ENCODE measurements at regions not wholly inside any gene's neighbourhood (a gene's known extent, or its start where the extent isn't known, plus 50 kb on each side); places are given as distances from the start of the nearest gene placed in this dataset.

DNA sequence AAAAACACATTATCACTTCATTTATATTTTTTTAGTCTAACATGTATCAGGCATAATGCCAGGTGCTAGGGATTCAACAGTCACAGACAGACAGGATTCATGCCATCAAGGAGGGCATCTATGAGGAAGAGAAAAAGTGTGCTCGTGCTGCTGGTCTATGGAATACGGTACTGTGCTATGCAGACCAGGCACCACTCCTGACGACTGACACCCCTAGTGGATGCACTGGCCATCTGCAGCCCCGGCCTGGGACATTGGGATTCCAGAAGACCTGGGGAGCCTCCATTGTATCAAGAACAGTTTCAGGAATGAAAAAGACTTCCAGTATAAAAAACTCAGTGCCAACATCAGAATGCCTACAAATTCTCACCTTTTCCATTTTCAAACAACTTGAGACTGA, 94.0 kb downstream of the KLF12 start:
- no peak overlapping the region for H3K4me3 ChIP-seq (ENCODE audit: low read depth in 1 of 2, low read length in 2 of 2)
- H3K36me3 ChIP-seq (ENCODE audit: insufficient read depth, low read length) = no peaks in the 10 kb centered on the region
- H3K27me3 ChIP-seq (ENCODE audit: control insufficient read depth in 1 of 2, insufficient read depth in 2 of 2, low read length in 2 of 2) = no peaks in the 10 kb centered on the region
- no peak overlapping the region for H3K9ac ChIP-seq (ENCODE audit: low read length)
- H3K4me1 ChIP-seq (ENCODE audit: insufficient read depth, low read length) = no peaks in the 10 kb centered on the region
- H3K27ac ChIP-seq (ENCODE audit: low read depth, low read length) = no peak overlapping the region
- H3K9me3 ChIP-seq (ENCODE audit: low read length) = no peaks in the 10 kb centered on the region

DNA sequence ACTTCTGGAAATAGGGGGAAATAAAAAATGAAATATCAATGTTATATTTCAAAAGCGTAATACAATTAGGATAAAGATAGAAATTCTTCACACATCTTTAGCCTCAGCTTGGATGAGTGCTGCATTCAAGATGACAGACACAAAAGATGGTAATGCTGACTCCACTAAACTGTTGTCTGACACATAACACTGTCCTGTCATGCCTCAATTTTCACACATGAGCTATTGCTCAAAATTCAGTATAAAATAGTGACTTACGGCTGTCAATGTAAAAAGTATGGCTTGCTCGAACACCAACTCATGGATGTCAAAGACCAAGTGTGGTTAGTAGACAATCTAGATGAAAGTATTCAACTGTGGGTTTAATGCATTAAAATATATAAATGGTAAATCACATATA, 94.5 kb downstream of the KLF12 start:
- Histone ChIP-seq H3K4me1 (ENCODE audit: insufficient read depth, low read length) (no peaks in the 10 kb centered on the region), H3K27ac (ENCODE audit: low read depth, low read length) (no peak overlapping the region), H3K9me3 (ENCODE audit: low read length) (no peaks in the 10 kb centered on the region), H3K36me3 (ENCODE audit: insufficient read depth, low read length) (no peaks in the 10 kb centered on the region), H3K4me3 (ENCODE audit: low read depth in 1 of 2, low read length in 2 of 2) (no peak overlapping the region), H3K9ac (ENCODE audit: low read length) (no peak overlapping the region), H3K27me3 (ENCODE audit: control insufficient read depth in 1 of 2, insufficient read depth in 2 of 2, low read length in 2 of 2) (no peaks in the 10 kb centered on the region)

DNA sequence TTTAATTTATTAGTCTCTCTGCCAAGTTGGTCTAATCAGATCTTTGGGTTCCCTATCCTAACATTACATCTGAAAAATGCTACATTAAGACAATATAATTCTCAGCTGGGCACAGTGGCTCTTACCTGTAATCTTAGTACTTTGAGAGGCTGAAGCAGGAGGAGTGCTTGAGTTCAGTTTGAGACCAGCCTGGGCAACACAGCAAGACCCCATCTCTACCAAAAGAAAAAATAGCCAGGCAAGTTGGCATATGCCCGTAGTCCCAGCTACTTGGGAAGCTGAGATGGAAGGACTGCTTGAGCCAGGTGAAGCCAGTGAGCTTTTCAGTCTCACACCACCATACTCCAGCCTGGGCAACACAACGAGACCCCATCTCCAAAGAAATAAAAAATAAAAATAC, 95.0 kb downstream of the KLF12 start:
- Histone ChIP-seq H3K9ac (ENCODE audit: low read length) (no peak overlapping the region), H3K27me3 (ENCODE audit: control insufficient read depth in 1 of 2, insufficient read depth in 2 of 2, low read length in 2 of 2) (no peaks in the 10 kb centered on the region), H3K4me1 (ENCODE audit: insufficient read depth, low read length) (no peaks in the 10 kb centered on the region), H3K36me3 (ENCODE audit: insufficient read depth, low read length) (no peaks in the 10 kb centered on the region), H3K4me3 (ENCODE audit: low read depth in 1 of 2, low read length in 2 of 2) (no peak overlapping the region), H3K9me3 (ENCODE audit: low read length) (no peaks in the 10 kb centered on the region), H3K27ac (ENCODE audit: low read depth, low read length) (no peak overlapping the region)

DNA sequence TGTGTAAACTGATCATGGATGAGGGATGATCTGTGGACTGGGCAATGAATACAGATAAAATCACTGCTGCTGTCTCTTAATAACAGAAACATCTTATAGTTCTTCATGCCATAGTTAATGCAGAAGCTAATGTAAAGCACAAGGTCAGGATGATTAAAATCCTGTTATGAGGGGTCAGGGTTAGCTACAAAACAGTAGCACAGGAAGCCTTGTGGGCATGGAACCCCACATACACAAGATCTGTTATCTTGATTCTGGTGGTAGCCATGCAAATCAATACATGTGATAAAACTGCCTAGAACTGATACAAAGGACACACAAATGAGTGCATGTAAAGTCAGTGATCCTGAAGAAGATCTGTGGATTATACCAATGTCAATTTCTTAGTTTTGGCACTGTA, 96.4 kb downstream of the KLF12 start:
- H3K27me3 ChIP-seq (ENCODE audit: control insufficient read depth in 1 of 2, insufficient read depth in 2 of 2, low read length in 2 of 2) = no peaks in the 10 kb centered on the region
- no peaks in the 10 kb centered on the region for H3K36me3 ChIP-seq (ENCODE audit: insufficient read depth, low read length)
- no peak overlapping the region for H3K27ac ChIP-seq (ENCODE audit: low read depth, low read length)
- H3K9ac ChIP-seq (ENCODE audit: low read length) = no peak overlapping the region
- no peaks in the 10 kb centered on the region for H3K9me3 ChIP-seq (ENCODE audit: low read length)
- H3K4me3 ChIP-seq (ENCODE audit: low read depth in 1 of 2, low read length in 2 of 2) = no peak overlapping the region
- H3K4me1 ChIP-seq (ENCODE audit: insufficient read depth, low read length) = no peaks in the 10 kb centered on the region

DNA sequence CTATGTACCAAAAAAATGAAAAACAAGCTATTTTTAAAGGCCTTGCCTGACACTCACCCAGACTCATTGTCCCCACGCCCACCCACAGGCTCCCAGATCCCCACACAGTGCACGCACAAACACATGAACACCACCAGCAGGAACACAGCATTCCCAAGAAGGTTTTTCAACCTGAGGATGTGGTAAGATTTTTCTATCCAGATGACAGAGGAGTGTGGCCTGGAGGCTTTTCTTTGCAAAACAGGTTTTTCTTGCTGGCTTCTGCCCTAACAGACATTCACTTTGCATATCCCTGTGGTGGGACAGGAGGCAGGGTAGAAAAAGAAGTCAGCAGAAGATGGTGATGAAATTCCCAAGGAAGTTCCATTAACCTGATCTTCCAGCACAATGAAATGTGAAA, 97.8 kb downstream of the KLF12 start:
- Histone ChIP-seq H3K27ac (ENCODE audit: low read depth, low read length) (no peak overlapping the region), H3K9ac (ENCODE audit: low read length) (no peak overlapping the region)

DNA sequence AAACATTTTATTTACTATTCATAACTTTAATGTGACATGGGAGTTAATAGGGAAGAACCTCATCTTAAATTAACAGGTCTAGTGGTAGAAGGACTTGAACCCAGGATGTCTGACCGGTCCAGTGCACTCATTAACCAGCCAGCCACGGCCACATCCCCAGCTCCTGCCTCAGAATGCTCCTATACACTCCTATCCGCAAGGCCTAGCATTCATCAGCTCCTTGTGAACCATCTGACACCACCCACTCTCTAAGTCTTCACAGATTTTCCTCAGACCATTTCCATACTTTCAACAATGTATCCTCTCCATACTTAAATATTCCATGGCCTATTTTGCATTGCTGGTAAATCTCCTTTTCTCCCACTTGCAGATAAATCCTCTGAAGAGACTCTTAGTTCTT, 98.3 kb downstream of the KLF12 start:
- no peaks in the 10 kb centered on the region for H3K4me1 ChIP-seq (ENCODE audit: insufficient read depth, low read length)
- H3K36me3 ChIP-seq (ENCODE audit: insufficient read depth, low read length) = no peaks in the 10 kb centered on the region
- H3K9me3 ChIP-seq (ENCODE audit: low read length) = no peaks in the 10 kb centered on the region
- H3K27me3 ChIP-seq (ENCODE audit: control insufficient read depth in 1 of 2, insufficient read depth in 2 of 2, low read length in 2 of 2) = no peaks in the 10 kb centered on the region
- no peak overlapping the region for H3K4me3 ChIP-seq (ENCODE audit: low read depth in 1 of 2, low read length in 2 of 2)
- no peak overlapping the region for H3K9ac ChIP-seq (ENCODE audit: low read length)
- H3K27ac ChIP-seq (ENCODE audit: low read depth, low read length) = no peak overlapping the region

More for the DNA sequence above, 97.8 kb downstream of the KLF12 start:
- H3K36me3 ChIP-seq (ENCODE audit: insufficient read depth, low read length) = no peaks in the 10 kb centered on the region
- H3K4me1 ChIP-seq (ENCODE audit: insufficient read depth, low read length) = no peaks in the 10 kb centered on the region
- H3K9me3 ChIP-seq (ENCODE audit: low read length) = no peaks in the 10 kb centered on the region
- H3K27me3 ChIP-seq (ENCODE audit: control insufficient read depth in 1 of 2, insufficient read depth in 2 of 2, low read length in 2 of 2) = no peaks in the 10 kb centered on the region
- no peak overlapping the region for H3K4me3 ChIP-seq (ENCODE audit: low read depth in 1 of 2, low read length in 2 of 2)

DNA sequence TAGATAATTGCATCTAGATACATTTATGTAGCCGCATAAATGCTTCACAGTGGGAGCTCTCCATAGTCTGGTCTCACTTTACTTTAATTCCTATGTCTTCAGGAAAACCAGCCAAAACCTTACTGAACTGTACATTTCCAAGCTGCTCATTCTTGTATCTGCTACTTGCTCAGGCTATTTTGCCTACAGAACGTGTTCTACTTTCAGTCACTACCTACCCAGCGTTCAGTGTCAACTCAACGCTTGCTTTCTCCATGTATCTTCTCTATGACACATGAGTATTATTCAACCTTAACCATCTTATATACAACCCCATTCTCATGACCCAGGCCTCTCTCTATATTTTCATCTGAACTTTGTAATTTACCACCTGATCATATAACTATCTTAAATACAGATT, 101.9 kb downstream of the KLF12 start:
- Histone ChIP-seq H3K4me1 (ENCODE audit: insufficient read depth, low read length) (no peaks in the 10 kb centered on the region), H3K27me3 (ENCODE audit: control insufficient read depth in 1 of 2, insufficient read depth in 2 of 2, low read length in 2 of 2) (no peaks in the 10 kb centered on the region), H3K27ac (ENCODE audit: low read depth, low read length) (no peak overlapping the region), H3K9ac (ENCODE audit: low read length) (no peak overlapping the region), H3K9me3 (ENCODE audit: low read length) (no peaks in the 10 kb centered on the region), H3K4me3 (ENCODE audit: low read depth in 1 of 2, low read length in 2 of 2) (no peak overlapping the region), H3K36me3 (ENCODE audit: insufficient read depth, low read length) (no peaks in the 10 kb centered on the region)

DNA sequence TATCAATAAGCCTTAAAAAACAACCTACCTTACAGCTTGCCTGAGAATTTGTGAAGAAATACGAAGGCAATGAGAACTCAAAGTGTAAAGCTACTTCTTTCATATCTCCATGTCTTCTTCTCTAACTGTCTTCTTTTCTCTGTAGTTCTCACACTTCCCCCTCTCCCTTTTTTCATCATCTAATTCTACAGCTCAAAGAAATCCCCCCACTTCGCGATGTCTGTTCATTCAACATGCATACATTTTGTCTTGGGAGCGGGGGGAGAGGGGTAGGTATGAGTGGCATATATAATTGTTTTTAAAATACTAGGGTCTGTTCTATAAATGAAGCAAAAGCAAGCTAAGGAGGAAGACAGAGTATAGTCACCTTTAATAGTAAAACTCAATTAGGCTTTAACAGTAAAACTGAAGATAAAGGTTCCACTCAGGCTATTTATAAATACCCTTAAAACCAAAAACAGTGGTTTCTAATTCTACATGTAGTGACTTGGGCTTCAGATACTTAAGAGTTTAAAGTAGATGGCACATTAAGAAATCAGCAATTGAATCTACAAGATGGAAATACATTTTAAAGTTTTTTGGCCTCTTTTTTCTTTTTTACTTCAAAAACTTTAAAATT, 106.9 kb downstream of the KLF12 start:
- Histone ChIP-seq H3K9ac (ENCODE audit: low read length) (no peak overlapping the region), H3K9me3 (ENCODE audit: low read length) (no peaks in the 10 kb centered on the region), H3K36me3 (ENCODE audit: insufficient read depth, low read length) (no peaks in the 10 kb centered on the region), H3K4me1 (ENCODE audit: insufficient read depth, low read length) (no peaks in the 10 kb centered on the region), H3K27ac (ENCODE audit: low read depth, low read length) (no peak overlapping the region), H3K27me3 (ENCODE audit: control insufficient read depth in 1 of 2, insufficient read depth in 2 of 2, low read length in 2 of 2) (no peaks in the 10 kb centered on the region), H3K4me3 (ENCODE audit: low read depth in 1 of 2, low read length in 2 of 2) (no peak overlapping the region)

DNA sequence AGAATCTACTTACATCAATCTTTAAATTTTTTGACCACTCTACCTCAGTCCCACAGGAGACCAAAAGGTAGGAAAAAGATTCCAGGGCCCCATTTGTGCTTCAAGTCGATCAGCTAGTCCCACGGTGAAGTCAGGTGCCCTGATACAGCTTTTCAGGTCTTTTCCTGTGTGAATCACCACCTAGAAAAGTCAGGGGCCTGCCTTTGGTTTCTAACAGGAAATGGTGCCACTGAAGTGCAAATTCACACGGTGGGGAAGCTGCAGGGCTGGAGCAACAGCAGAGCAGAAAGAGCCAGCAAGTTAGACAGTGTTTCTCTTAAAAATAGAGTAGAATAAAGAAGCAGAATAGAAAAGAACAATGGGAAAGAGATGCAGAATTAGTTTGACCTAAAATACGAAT, 107.5 kb downstream of the KLF12 start:
- Histone ChIP-seq H3K27me3 (ENCODE audit: control insufficient read depth in 1 of 2, insufficient read depth in 2 of 2, low read length in 2 of 2) (no peaks in the 10 kb centered on the region), H3K4me1 (ENCODE audit: insufficient read depth, low read length) (no peaks in the 10 kb centered on the region), H3K27ac (ENCODE audit: low read depth, low read length) (no peak overlapping the region), H3K9ac (ENCODE audit: low read length) (no peak overlapping the region), H3K36me3 (ENCODE audit: insufficient read depth, low read length) (no peaks in the 10 kb centered on the region), H3K9me3 (ENCODE audit: low read length) (no peaks in the 10 kb centered on the region), H3K4me3 (ENCODE audit: low read depth in 1 of 2, low read length in 2 of 2) (no peak overlapping the region)

DNA sequence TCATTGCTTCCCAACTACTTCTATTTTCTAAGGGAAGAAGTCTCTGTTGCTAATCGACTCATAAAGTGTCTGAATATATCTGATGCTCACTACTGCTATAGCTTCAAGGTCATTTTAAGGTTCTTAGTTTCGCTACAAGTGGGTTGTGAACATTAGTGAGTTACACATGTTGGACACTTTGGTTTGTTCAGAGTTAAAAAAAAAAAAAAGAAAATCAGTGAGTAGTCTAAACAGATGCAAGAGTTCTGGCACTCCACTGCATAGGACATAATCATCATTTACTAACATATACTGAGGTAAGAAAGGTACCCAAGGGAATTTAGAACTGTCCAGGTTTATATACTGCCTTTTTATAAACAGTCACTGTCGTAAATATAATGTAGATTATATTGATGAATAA, 108.8 kb downstream of the KLF12 start:
- H3K9ac ChIP-seq (ENCODE audit: low read length) = no peak overlapping the region
- no peak overlapping the region for H3K4me3 ChIP-seq (ENCODE audit: low read depth in 1 of 2, low read length in 2 of 2)
- no peaks in the 10 kb centered on the region for H3K27me3 ChIP-seq (ENCODE audit: control insufficient read depth in 1 of 2, insufficient read depth in 2 of 2, low read length in 2 of 2)
- H3K36me3 ChIP-seq (ENCODE audit: insufficient read depth, low read length) = no peaks in the 10 kb centered on the region
- no peak overlapping the region for H3K27ac ChIP-seq (ENCODE audit: low read depth, low read length)
- H3K9me3 ChIP-seq (ENCODE audit: low read length) = no peaks in the 10 kb centered on the region
- H3K4me1 ChIP-seq (ENCODE audit: insufficient read depth, low read length) = no peaks in the 10 kb centered on the region

DNA sequence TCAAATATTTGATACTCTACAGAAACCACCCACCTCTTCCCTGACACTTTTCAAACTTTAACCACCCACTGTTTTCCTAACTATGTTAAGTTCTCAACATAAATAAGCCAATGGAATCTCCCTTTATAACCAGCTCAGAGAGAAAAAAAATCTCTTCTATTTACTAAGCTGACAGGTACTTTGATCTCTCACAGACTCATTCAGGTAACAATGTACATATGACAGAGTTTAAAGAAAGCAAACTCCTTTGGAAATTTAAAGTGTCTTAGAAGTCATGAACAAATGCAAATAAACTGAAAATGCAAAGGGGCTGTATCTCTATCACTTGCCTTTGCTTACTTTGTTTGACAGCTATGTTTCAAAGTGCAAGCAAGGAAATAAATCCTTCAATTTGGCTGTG, 109.3 kb downstream of the KLF12 start:
- Histone ChIP-seq H3K9me3 (ENCODE audit: low read length) (no peaks in the 10 kb centered on the region), H3K4me1 (ENCODE audit: insufficient read depth, low read length) (no peaks in the 10 kb centered on the region), H3K4me3 (ENCODE audit: low read depth in 1 of 2, low read length in 2 of 2) (no peak overlapping the region), H3K36me3 (ENCODE audit: insufficient read depth, low read length) (no peaks in the 10 kb centered on the region), H3K27me3 (ENCODE audit: control insufficient read depth in 1 of 2, insufficient read depth in 2 of 2, low read length in 2 of 2) (no peaks in the 10 kb centered on the region), H3K9ac (ENCODE audit: low read length) (no peak overlapping the region), H3K27ac (ENCODE audit: low read depth, low read length) (no peak overlapping the region)

DNA sequence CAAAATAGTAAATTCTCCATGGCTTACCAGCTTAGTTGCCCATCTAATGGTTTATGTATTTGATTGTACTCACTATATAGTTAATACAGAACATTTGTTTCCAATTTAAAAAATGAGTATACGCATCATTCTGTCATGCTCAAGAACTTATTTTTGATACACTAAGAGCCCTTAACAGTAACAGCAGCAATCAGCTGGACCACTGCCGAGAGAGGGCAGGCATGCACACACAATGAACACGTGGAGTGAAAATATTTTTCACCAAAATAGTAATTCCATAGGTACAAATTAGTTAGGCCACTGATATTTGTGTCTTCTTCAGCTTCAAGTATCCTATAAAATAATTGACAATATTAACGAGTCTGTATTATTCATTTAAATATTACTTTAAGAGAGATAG, 109.9 kb downstream of the KLF12 start:
- Histone ChIP-seq H3K9ac (ENCODE audit: low read length) (no peak overlapping the region), H3K9me3 (ENCODE audit: low read length) (no peaks in the 10 kb centered on the region), H3K36me3 (ENCODE audit: insufficient read depth, low read length) (no peaks in the 10 kb centered on the region), H3K4me3 (ENCODE audit: low read depth in 1 of 2, low read length in 2 of 2) (no peak overlapping the region), H3K4me1 (ENCODE audit: insufficient read depth, low read length) (no peaks in the 10 kb centered on the region), H3K27ac (ENCODE audit: low read depth, low read length) (no peak overlapping the region), H3K27me3 (ENCODE audit: control insufficient read depth in 1 of 2, insufficient read depth in 2 of 2, low read length in 2 of 2) (no peaks in the 10 kb centered on the region)

All from muscle layer of colon (tissue), 2 donors.